Endothelial cell (in vitro differentiated cells): ENCODE measurements at regions not wholly inside any gene's neighbourhood (a gene's known extent, or its start where the extent isn't known, plus 50 kb on each side); places are given as distances from the start of the nearest gene placed in this dataset.

Experiments used
- DNase-seq: peaks from one replicate; pipeline ENCODE4 v3.0.0; 2021; ENCODE audit warnings: low spot score
- H3K27ac Mint-ChIP-seq: one replicate; pipeline ENCODE4 v1.8.0; 2021; ENCODE audit warnings: mixed read lengths, inconsistent platforms; ENCODE audit not compliant: unreplicated experiment
- H3K27me3 Mint-ChIP-seq: one replicate; pipeline ENCODE4 v1.8.0; 2021; ENCODE audit warnings: mild to moderate bottlenecking, moderate library complexity, mixed read lengths, inconsistent platforms; ENCODE audit not compliant: unreplicated experiment
- H3K36me3 Mint-ChIP-seq: one replicate; pipeline ENCODE4 v1.8.0; 2021; ENCODE audit warnings: mild to moderate bottlenecking, low read depth, mixed read lengths, inconsistent platforms; ENCODE audit not compliant: unreplicated experiment
- H3K4me1 Mint-ChIP-seq: one replicate; pipeline ENCODE4 v1.8.0; 2021; ENCODE audit warnings: mild to moderate bottlenecking, mixed read lengths, inconsistent platforms; ENCODE audit not compliant: unreplicated experiment
- H3K4me3 Mint-ChIP-seq: one replicate; pipeline ENCODE4 v1.8.0; 2021; ENCODE audit warnings: mild to moderate bottlenecking, mixed read lengths, inconsistent platforms; ENCODE audit not compliant: unreplicated experiment
- H3K9me3 Mint-ChIP-seq: one replicate; pipeline ENCODE4 v1.8.0; 2021; ENCODE audit warnings: mixed read lengths, inconsistent platforms; ENCODE audit not compliant: unreplicated experiment
- CTCF ChIP-seq: fragments of 200-600 bp; sonication (generic); IDR thresholded peaks from one replicate; pipeline ENCODE4 v1.5.0; 2021; ENCODE audit warnings: antibody characterized with exemption; ENCODE audit not compliant: unreplicated experiment

- DNase-seq = no peak
- TF ChIP-seq CTCF = no peak
- Mint-ChIP-seq H3K4me3 (no peak overlapping the region), H3K9me3 (no peaks in the 10 kb centered on the region), H3K27ac (no peak overlapping the region), H3K27me3 (peaks cover 1% of the 10 kb centered on the region), H3K36me3 (no peaks in the 10 kb centered on the region), H3K4me1 (no peaks in the 10 kb centered on the region)
Measured at GRCh38 chr14:65354131-65354530, 58.4 kb upstream of the FUT8 start.

- H3K36me3 Mint-ChIP-seq = no peaks in the 10 kb centered on the region
- peaks cover 1% of the 10 kb centered on the region for H3K27me3 Mint-ChIP-seq
- H3K4me1 Mint-ChIP-seq = no peaks in the 10 kb centered on the region
- H3K4me3 Mint-ChIP-seq = no peak overlapping the region
- H3K9me3 Mint-ChIP-seq = no peaks in the 10 kb centered on the region
- no peak for TF ChIP-seq CTCF
- no peak for DNase-seq
- no peak overlapping the region for H3K27ac Mint-ChIP-seq
Measured at GRCh38 chr14:65354715-65355114, 57.8 kb upstream of the FUT8 start.

GRCh38 chr14:65356327-65356836 lies 56.1 kb upstream of the FUT8 start:
- no peak for DNase-seq
- no peaks in the 10 kb centered on the region for H3K4me1 Mint-ChIP-seq
- H3K27ac Mint-ChIP-seq = no peak overlapping the region

GRCh38 chr14:65357113-65357512 lies 55.4 kb upstream of the FUT8 start:
- no peak overlapping the region for H3K4me3 Mint-ChIP-seq
- H3K9me3 Mint-ChIP-seq = no peaks in the 10 kb centered on the region
- H3K27ac Mint-ChIP-seq = no peak overlapping the region
- TF ChIP-seq CTCF = no peak
- no peaks in the 10 kb centered on the region for H3K36me3 Mint-ChIP-seq
- peaks cover 1% of the 10 kb centered on the region for H3K27me3 Mint-ChIP-seq
- no peak for DNase-seq
- H3K4me1 Mint-ChIP-seq = no peaks in the 10 kb centered on the region

More at GRCh38 chr14:65356327-65356836, 56.1 kb upstream of the FUT8 start:
- Mint-ChIP-seq H3K36me3 (no peaks in the 10 kb centered on the region), H3K9me3 (no peaks in the 10 kb centered on the region), H3K27me3 (peaks cover 1% of the 10 kb centered on the region), H3K4me3 (no peak overlapping the region)
- TF ChIP-seq CTCF = no peak

GRCh38 chr14:65357689-65358088 lies 54.8 kb upstream of the FUT8 start:
- Mint-ChIP-seq H3K9me3 (no peaks in the 10 kb centered on the region), H3K27me3 (peaks cover 1% of the 10 kb centered on the region), H3K4me3 (no peak overlapping the region), H3K4me1 (no peaks in the 10 kb centered on the region), H3K36me3 (no peaks in the 10 kb centered on the region), H3K27ac (no peak overlapping the region)
- no peak for DNase-seq
- no peak for TF ChIP-seq CTCF
